BLaER1 (cell line): ENCODE measurements at regions not wholly inside any gene's neighbourhood (a gene's known extent, or its start where the extent isn't known, plus 50 kb on each side); places are given as distances from the start of the nearest gene placed in this dataset.
A peak's percentile ranks its signal among the peaks of the same experiment; 100 is the strongest.

Experiments
- H3K27ac ChIP-seq: shearing (Covaris generic); formaldehyde crosslinking; 2 replicates; pipeline ENCODE4 v1.8.1; 2022
- H3K27me3 ChIP-seq: shearing (Covaris generic); formaldehyde crosslinking; 2 replicates; pipeline ENCODE4 v1.8.1; 2022
- H3K36me3 ChIP-seq: shearing (Covaris generic); formaldehyde crosslinking; 2 replicates; pipeline ENCODE4 v1.8.1; 2022
- H3K4me1 ChIP-seq: shearing (Covaris generic); formaldehyde crosslinking; 2 replicates; pipeline ENCODE4 v1.8.1; 2022
- H3K4me2 ChIP-seq: shearing (Covaris generic); formaldehyde crosslinking; 2 replicates; pipeline ENCODE4 v1.8.1; 2022
- H3K4me3 ChIP-seq: shearing (Covaris generic); formaldehyde crosslinking; 2 replicates; pipeline ENCODE4 v1.8.1; 2022
- H3K9ac ChIP-seq: shearing (Covaris generic); formaldehyde crosslinking; 2 replicates; pipeline ENCODE4 v1.8.1; 2022
- H3K9me3 ChIP-seq: shearing (Covaris generic); formaldehyde crosslinking; 2 replicates; pipeline ENCODE4 v1.8.1; 2022
- H4K20me1 ChIP-seq: shearing (Covaris generic); formaldehyde crosslinking; 2 replicates; pipeline ENCODE4 v1.8.1; 2022
- Cebpa-rat ChIP-seq: shearing (Covaris generic); IDR thresholded peaks from 2 replicates; pipeline ENCODE4 v1.8.1; 2022

DNA sequence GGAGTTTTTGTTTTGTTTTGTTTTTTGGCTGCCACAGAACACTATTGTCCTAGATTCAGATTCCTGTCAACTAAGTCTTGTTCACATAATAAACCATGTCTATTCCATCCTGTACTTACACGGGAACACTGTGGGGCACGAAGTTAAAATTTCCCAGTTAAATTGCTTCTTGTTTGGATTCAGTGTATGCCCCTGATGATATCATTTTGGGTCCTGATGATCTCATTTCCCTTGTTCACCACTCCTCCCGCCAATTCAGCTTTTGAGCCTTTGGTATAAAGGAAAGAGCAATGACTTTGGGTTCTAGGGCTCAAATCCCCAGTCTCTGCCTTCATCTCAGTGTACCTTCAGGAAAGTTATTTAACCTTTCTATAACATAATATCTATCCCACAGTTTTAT, 333.5 kb downstream of the FBXW7 start:
- Histone ChIP-seq H3K4me1 (peaks cover 28% of the 10 kb centered on the region), H3K27ac (no peak overlapping the region), H4K20me1 (no peaks in the 10 kb centered on the region), H3K27me3 (no peaks in the 10 kb centered on the region), H3K9me3 (peaks cover 19% of the 10 kb centered on the region), H3K36me3 (0 out of 2 replicates have a peak, but pooled peaks cover 10% of the 10 kb centered on the region), H3K4me2 (no peak overlapping the region), H3K9ac (no peak overlapping the region), H3K4me3 (no peak overlapping the region)
- no peak for TF ChIP-seq Cebpa-rat

DNA sequence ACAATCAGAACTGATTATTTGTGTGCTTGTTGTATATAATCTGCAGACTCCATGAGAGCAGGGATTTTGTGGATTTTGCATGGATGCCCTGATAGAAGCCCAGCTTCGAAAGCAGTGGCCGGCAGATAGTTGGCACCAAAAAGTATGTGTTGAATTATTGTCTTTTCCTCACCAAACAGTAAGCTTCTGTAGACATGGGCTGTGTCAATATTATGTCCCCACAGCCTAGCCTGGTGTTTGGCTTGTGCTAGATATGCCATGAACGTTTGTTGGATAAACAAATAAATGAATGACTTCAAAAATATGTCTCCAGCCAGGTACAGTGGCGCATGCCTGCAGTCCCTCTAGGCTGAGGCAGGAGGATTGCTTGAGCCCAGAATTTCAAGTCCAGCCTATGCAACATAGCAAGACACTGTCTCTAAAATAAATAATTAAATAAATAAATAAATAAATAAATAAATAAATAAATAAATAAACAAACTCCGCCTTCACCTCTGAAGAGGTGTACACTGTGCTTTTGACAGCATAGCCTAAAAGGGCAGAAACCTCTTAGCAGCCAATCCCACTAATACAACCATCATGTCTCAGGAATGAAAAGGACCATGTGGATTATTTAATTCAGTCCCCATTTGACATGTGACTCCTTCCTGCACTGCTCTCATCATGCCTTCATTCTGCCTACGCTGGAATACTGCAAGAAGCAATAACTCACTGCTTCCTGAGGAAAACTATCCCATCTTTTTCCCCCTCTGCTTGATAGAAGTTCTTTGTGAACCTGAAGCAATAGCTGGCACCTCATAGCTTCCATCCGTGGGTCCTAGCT, 335.2 kb downstream of the FBXW7 start:
- H3K27me3 ChIP-seq = no peaks in the 10 kb centered on the region
- TF ChIP-seq Cebpa-rat = no peak

DNA sequence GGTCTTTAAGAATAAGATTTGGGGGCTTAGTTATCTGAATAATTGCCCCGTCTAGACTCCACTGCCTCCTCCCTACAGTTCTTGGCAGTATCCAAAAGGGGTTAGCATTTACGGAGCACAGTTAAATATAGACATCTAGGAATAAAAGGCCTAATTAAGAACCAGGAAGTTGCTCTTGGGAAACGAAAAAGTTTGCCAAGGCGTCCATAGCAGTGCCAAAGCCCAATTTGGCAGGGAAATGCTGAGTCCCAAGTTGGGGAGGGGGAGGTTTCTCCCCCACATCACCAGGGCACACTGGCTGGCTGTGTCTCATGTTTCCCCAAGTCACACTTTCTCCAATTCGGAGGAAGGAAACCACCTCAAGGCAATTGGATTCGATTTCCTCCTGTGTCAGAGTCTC, 338.7 kb downstream of the FBXW7 start:
- Histone ChIP-seq H3K4me2 (no peak overlapping the region), H4K20me1 (no peaks in the 10 kb centered on the region), H3K27me3 (no peaks in the 10 kb centered on the region), H3K36me3 (peaks cover 20% of the 10 kb centered on the region; the same call in 1 of the 2 replicates), H3K9me3 (peaks cover 42% of the 10 kb centered on the region), H3K9ac (no peak overlapping the region), H3K4me3 (no peak overlapping the region), H3K4me1 (peaks cover 41% of the 10 kb centered on the region), H3K27ac (no peak overlapping the region; the same call in 1 of the 2 replicates)
- no peak for TF ChIP-seq Cebpa-rat

More for the DNA sequence above, 335.2 kb downstream of the FBXW7 start:
- H3K9me3 ChIP-seq = peaks cover 33% of the 10 kb centered on the region
- H3K36me3 ChIP-seq = peaks cover 15% of the 10 kb centered on the region; the same call in 1 of the 2 replicates
- H3K4me1 ChIP-seq = peaks cover 36% of the 10 kb centered on the region
- H3K9ac ChIP-seq = no peak overlapping the region
- no peak overlapping the region for H3K4me2 ChIP-seq
- H3K27ac ChIP-seq = no peak overlapping the region
- no peak overlapping the region for H3K4me3 ChIP-seq
- no peaks in the 10 kb centered on the region for H4K20me1 ChIP-seq

DNA sequence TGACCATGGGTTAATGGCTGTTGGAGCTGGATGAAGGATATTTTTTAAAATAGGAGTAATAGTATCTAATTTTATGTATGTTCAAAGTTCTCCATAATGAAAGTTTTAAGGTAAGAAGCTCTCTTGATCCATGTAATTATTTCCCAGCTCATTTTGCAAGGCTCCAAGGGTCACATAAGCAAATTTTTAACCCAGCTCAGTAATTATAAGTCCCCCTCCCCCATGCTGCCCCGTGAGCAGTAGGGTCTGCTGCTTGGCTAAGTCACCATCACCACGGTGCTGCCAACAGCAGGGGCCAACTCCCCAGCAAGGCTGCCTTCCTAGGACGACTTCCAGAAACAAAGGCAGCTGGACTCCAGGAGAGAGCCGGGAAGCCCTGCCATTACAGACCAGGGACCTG, 340.0 kb downstream of the FBXW7 start:
- Histone ChIP-seq H3K36me3 (peaks cover 20% of the 10 kb centered on the region; the same call in 1 of the 2 replicates), H3K4me1 (peaks cover 54% of the 10 kb centered on the region), H3K27me3 (no peaks in the 10 kb centered on the region), H4K20me1 (no peaks in the 10 kb centered on the region), H3K4me3 (no peak overlapping the region), H3K9me3 (peaks cover 42% of the 10 kb centered on the region), H3K4me2 (no peak overlapping the region), H3K9ac (no peak overlapping the region), H3K27ac (no peak overlapping the region)
- TF ChIP-seq Cebpa-rat = no peak

DNA sequence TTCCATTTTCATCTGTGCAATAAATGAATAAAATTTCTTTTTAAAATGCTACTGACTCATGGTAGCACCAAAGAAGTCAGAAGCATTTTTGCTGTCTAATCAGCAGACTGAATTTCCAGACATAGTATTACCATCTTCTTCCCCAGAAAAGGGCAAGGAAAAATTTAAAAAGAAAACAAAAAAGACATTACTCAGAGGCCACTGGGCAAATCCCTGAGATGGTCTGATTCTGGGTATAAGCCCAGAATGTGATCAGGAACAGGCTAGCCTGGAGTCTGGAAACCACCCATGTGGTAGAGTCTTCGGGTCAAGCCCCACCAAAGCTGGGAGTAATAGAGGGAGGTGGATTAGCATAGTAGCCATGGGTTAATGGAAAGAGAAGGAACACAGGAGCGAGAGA, 342.8 kb downstream of the FBXW7 start:
- Histone ChIP-seq H3K9ac (peak overlapping the region; percentile 71), H3K36me3 (peaks cover 14% of the 10 kb centered on the region; the same call in 1 of the 2 replicates)

DNA sequence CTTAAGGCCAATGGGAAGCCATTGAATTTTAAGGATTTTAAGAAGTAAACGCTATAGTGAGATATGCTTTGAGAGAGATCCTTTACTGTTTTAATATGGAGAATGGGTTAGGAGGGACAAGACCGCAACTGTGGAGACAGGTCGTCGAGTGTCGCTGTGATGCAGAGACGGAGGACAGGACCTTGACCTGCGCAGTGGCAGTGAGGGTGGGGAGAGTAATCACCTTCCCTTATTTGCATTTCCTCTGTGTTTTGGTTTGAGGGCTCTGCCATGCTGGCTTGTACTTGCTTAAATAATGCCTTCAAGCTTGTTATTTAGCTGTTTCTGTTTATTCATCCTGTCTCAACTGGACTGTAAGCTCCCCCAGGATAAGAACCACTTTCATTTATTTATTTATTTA, 345.0 kb downstream of the FBXW7 start:
- H3K9me3 ChIP-seq = peaks cover 29% of the 10 kb centered on the region
- H3K4me1 ChIP-seq = peaks cover 78% of the 10 kb centered on the region
- TF ChIP-seq Cebpa-rat = no peak
- peak overlapping the region; percentile 71; the same call in 1 of the 2 replicates for H3K9ac ChIP-seq
- peaks cover 12% of the 10 kb centered on the region; the same call in 1 of the 2 replicates for H3K36me3 ChIP-seq
- H3K4me3 ChIP-seq = peak overlapping the region; percentile 47
- peak overlapping the region; percentile 86 for H3K4me2 ChIP-seq
- peak overlapping the region; percentile 90 for H3K27ac ChIP-seq
- H4K20me1 ChIP-seq = no peaks in the 10 kb centered on the region
- H3K27me3 ChIP-seq = no peaks in the 10 kb centered on the region

More for the DNA sequence above, 342.8 kb downstream of the FBXW7 start:
- Histone ChIP-seq H3K9me3 (peaks cover 42% of the 10 kb centered on the region), H3K27me3 (no peaks in the 10 kb centered on the region), H3K27ac (peak overlapping the region; percentile 90), H4K20me1 (no peaks in the 10 kb centered on the region), H3K4me3 (no peak overlapping the region), H3K4me1 (peaks cover 69% of the 10 kb centered on the region), H3K4me2 (peak overlapping the region; percentile 86)
- no peak for TF ChIP-seq Cebpa-rat

DNA sequence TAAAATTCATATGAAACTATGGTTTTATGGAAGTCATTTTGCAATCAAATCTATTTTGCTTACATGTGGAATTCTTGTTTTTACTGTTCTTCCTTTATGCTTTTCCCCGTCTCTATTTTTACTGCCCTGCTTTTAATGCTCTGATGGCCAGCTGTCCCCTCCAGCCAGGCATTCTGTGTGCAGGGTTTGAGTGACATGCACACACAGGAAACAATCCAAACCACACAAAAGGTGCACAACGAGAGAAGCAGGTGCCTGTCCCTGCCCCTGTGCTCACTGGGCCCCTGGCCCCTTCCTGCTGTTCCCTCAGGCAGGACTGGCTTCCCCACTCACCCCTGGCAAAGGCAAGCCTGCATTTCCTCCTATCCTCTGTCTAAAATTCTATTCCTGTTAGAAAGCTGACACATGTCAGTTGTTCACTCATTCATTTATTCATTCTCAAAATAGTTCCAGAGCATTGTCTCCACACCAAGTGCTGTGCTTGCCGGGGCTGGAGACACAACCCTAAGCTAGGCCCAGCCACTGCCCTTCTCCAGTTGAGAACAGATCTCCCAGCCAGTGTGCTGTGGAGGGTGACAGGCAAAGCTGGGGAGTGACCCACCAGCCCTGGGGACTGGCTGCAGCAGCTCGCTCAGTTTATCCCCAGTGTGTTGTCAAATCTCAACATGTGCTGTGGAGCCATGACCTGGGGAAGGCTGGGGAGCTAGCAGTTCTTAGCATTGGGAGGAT, 346.3 kb downstream of the FBXW7 start:
- peak overlapping the region; percentile 90 for H3K27ac ChIP-seq
- no peaks in the 10 kb centered on the region for H3K27me3 ChIP-seq

DNA sequence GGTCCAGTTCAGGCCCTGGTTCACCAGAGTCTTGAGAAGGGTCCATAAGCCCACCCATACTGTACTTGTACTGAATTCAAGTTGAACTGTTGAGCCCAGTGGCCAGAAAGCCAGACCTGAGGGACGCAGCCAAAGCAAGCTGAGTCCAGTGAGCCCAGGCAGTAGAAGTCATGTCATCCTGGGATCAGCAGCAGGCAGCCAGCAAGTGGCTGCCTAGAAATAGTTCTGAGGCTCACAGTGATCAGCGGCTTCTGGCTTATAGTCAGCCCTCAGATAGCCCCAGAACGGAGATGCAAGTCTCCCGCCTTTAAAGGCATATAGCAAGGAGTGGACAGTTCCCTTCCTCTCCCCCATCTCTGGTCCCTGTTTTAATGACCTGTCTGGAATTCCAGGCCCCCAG, 347.1 kb downstream of the FBXW7 start:
- Histone ChIP-seq H3K4me3 (no peak overlapping the region; the same call in 1 of the 2 replicates), H3K27ac (peak overlapping the region; percentile 90), H3K27me3 (no peaks in the 10 kb centered on the region), H3K4me1 (peaks cover 99% of the 10 kb centered on the region), H3K9ac (peak overlapping the region; percentile 71), H4K20me1 (no peaks in the 10 kb centered on the region), H3K9me3 (peaks cover 17% of the 10 kb centered on the region), H3K4me2 (peak overlapping the region; percentile 86), H3K36me3 (peaks cover 2% of the 10 kb centered on the region; the same call in 1 of the 2 replicates)
- TF ChIP-seq Cebpa-rat = no peak

More for the DNA sequence above, 346.3 kb downstream of the FBXW7 start:
- peaks cover 3% of the 10 kb centered on the region; the same call in 1 of the 2 replicates for H3K36me3 ChIP-seq
- H3K9me3 ChIP-seq = peaks cover 18% of the 10 kb centered on the region
- peak overlapping the region; percentile 43; the same call in 1 of the 2 replicates for H3K4me3 ChIP-seq
- H4K20me1 ChIP-seq = no peaks in the 10 kb centered on the region
- TF ChIP-seq Cebpa-rat = no peak
- peak overlapping the region; percentile 71 for H3K9ac ChIP-seq
- H3K4me1 ChIP-seq = peaks cover 91% of the 10 kb centered on the region
- H3K4me2 ChIP-seq = peak overlapping the region; percentile 86

DNA sequence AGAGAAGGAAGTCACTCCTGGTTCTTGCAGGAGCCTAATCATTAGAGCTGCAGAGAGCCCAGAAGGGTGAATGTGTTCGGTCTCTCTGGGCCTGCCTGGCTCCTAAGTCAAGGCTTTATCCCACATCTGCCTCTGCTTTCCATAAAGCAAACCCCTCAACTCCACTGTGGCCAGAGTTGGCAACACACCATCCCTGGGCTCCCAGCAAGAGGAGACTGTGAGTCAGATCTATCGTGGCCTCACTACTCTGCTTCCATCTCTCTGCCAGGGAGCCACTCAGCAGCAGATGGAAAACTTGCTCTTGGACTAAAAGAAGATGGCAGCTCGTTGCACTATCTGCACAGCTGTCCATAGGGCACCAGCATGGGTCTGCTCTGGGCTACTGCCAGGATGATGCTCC, 348.2 kb downstream of the FBXW7 start:
- Histone ChIP-seq H3K4me3 (no peak overlapping the region), H3K4me2 (peak overlapping the region; percentile 86), H4K20me1 (no peaks in the 10 kb centered on the region), H3K4me1 (peaks cover 95% of the 10 kb centered on the region), H3K9me3 (peaks cover 17% of the 10 kb centered on the region), H3K36me3 (no peaks in the 10 kb centered on the region), H3K27me3 (no peaks in the 10 kb centered on the region), H3K9ac (peak overlapping the region; percentile 71; the same call in 1 of the 2 replicates), H3K27ac (peak overlapping the region; percentile 90)
- no peak for TF ChIP-seq Cebpa-rat
